NCI-H1105 (cell line): ENCODE measurements at regions not wholly inside any gene's neighbourhood (a gene's known extent, or its start where the extent isn't known, plus 50 kb on each side); places are given as distances from the start of the nearest gene placed in this dataset.
A peak's percentile ranks its signal among the peaks of the same experiment; 100 is the strongest.
"Not testable (repeated sequence)": the region's sequence is repeated elsewhere in the genome, so short reads cannot be mapped to it uniquely, and the experiment has no call there.

Source experiments
- DNase-seq: peaks from one replicate; lab custom pipeline; 2025; lab: John Stamatoyannopoulos, UW

DNA sequence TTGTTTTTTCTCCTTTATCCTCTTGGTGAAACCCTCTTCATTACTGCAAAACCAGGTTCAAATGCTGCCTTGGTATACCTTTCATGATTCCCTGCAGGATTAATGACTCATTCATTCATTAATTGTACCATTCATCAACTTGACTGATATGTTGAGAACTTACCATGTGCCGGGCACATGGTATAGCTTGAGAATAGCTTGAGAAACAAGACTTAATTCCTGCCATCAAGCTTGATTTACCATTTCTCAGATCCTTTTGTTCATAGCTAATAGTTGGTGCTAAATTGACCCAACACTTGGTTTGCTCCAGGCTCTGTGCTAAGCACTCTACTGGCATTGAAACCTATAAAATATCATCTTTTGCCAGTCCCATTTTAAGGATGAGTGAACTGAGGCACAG is 165.7 kb downstream of the YIPF5 start:
- DNase-seq: no peak

DNA sequence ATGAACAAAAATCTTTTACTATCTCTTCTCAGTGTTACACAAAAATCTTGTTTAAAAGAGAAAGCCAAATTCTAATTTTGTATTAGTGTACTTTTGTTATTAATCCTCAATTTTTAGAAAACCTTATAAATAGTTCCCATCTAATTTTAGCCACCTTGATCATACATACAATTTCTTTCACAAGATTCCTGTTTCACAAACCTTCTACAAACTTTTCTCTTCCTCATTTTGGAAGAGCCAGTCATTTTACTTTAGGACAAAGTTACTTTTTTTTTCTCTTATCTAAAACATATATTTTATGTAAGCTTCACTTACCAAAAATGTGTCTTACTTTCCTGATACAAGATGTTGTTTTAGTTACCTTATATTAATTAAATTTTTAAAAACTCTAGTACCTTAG is 161.3 kb downstream of the YIPF5 start:
- DNase-seq: no peak

GRCh38 chr5:144011388-144011787 is 159.1 kb downstream of the YIPF5 start:
- DNase-seq: no peak

DNA sequence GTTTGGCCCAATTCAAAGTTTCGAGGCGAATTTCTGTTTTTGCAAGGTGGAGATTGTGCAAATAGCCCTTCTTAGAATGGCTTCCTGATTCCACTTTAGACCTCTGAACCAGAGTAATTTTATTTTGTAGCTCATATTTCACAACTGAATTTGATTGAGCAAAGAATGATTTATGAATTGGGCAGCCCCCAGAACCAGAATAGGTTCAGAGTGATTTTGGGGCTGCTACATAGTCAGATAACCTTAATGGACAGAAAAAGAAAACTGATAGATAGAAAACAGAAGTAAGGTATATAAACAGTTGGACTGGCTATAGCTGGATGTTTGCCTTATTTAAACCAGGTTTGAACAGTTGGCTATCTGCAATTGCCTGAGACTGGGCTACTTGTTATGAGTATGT is 156.6 kb downstream of the YIPF5 start:
- no peak for DNase-seq

DNA sequence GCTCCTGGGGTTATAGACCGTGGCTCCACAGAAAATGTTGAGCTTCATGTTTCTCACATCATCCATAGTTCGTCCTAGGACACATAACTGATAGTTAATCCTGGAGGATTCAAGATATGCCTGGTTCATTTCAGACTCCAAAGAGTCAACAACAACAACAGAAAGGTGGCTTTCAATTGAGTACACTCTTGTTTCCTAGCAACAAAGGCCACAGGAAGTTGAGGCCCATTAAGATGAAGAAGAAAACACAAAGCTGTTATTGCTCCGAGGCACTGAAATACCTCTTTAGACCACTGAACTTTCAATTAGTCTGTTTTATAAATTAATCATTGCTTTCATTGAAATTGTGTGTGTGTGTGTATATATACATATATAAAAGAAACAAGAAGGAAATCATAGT is 154.5 kb downstream of the YIPF5 start:
- DNase-seq: peak; percentile 18

DNA sequence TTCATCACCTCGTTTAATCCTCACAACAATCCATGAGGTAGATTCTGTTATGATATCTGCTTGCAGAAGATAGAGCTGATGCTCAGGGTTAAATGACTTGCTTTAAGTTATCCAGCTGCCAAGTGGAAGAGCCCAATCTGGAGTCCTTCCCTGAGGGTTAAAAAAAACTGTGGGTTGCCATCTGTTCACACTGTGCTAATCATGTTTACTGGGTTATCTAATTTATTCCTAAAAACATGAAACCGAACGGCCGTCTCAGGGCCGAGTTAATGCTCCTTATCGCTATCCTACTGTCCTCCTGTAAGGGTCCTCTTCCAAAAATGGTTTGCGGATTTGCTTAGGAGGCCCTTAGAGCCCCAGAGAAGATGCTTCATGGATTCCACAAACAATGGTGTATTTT is 153.3 kb downstream of the YIPF5 start:
- no peak for DNase-seq

- DNase-seq: no peak
These were observed 152.8 kb downstream of the YIPF5 start for GRCh38 chr5:144017631-144018030.

DNA sequence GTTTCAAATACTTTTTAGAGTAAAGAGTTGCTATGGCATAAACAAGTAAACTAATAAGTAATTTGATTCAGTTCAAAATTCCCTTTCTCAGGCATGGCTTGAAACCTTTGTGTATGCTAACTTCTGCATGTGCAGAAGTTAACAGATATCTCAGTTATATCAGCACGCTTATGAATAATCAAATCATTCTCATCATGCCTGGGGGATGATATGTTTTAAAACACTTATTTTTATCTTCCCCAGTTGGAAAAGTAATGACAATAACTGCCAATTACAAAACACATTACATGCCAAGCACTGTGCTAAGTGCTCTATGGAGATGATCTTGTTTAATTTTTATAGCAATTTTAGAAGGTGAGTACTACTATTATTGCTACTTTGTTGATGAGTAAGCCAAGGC is 146.4 kb downstream of the YIPF5 start:
- DNase-seq: no peak

DNA sequence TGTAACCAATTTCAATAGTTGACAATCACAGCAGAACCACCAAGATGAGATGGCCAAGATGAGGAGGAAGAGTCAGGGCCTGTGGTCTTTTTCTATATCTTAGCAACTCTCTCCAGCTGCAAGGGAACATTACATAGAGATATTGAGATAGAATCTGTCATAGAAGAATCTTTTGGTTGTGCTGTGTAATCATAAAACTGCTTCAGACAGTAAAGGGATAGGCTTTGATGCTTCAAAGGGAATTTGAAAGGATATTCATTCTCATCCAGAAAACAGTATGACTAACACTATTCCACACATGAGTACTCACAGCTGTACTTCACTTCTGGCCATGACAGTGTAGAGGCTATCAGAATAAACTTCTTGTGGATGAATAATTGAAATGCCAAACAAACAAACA is 145.9 kb downstream of the YIPF5 start:
- no peak for DNase-seq

DNA sequence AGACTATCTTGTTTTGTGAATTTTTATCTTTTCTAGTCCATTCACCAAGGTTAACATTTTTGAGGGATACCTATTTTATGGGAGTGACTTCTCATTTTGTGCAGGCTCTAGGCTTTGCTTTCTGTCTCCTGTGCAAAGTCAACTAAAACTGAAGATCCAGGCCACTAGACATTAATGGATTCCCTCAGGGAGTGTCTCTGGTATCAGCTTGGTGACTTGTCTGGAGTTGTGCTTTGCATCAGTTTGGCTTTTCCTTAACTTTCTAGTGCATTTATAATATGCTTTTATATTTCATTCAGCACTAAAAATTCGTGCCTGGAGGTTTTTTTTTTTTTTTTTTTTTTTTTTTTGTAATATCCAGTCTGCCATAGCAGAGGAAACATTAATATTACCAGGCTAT is 144.2 kb downstream of the YIPF5 start:
- no peak for DNase-seq

DNA sequence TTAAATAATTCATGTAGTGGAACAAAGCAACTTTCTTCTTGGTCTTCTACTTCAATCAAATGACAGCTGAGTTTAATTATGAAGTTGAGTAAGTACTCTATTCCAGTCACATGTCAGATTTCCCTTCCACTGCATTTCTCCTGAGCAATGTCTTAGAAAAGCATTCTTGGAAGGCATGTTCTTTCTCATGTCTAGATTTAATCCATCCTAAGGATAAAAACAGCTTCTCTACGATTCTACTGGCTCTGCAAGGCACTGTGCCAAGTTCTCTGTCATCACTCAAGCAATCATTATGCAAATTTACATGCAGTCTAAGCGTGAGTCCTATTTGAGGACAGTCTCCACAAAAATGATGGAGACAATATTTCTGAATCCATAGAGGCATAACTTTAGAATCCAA is 142.4 kb downstream of the YIPF5 start:
- peak; percentile 28 for DNase-seq

DNA sequence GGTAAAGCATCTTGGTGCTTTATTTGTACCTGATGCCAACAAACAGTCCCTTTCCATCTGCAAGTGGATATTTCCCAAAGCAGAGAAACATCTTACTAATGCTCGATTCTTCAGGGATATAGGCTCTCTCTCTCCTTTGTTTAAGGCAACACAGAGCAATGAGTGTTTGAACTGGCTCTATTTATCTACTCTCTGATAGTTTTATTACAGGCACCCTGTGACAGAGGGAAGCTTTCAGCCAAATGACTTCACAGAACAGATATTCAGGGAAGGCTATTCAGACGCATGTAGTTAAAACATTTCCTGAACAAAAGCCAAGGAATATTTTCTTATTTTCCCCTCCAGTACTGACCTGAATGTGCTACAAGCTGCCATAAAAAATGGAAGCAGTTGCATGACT is 141.8 kb downstream of the YIPF5 start:
- no peak for DNase-seq

DNA sequence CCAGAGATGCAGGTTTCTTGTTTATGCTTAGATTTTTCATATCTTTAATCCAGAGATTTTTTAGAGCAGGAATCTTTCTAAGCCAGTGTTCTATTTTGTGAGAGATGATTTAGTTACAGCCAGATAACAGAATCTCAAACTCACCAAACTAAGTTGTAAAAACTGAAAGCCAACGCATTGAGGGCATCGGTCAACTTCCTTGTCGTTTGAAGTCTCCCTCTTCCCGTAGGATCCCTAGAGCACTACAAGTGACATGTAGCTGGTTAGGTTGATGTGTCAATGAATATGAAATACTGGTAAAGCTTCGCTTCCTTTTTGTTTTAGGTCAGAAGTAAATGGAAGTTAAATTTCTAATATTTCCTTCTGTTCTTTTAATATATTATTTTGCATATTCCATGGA is 139.6 kb downstream of the YIPF5 start:
- no peak for DNase-seq

DNA sequence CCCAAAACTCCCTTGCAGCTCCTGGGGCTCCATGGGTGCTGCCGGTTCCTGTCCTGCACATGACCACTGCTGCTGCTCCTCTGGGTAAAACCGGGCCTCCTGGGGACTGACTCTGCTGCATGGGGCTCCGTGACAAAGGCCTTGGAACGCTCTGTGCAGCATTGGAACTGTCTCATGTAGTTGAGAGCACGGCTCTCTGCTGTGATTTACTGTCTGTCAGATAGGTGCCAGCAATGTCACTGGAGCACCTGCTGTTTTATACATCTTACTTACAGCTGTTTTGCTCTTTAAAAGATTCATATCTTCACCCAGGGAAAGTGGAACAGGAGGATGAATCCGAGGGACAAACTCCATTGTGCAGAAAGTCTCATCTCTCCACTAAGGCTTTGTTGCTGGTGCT is 138.1 kb downstream of the YIPF5 start:
- DNase-seq: peak; percentile 62

DNA sequence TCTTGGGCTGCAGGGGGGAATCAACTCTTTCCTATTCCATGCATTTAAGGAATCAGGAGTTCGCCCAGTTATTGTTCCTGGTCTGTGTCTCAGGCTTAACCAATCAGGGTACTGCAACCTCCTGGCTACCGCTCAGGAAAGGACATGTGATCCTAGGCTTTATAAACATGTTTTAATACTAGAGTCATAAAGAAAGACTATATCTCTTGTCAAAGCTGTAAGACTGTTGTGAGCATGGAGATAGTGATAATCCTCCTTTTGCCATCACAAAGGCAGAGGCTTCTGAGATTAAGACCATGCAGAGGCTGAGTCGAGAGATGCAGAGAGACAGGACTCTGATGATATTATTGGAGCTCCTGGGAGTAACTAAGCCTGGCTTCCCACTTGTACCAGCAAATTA is 137.0 kb downstream of the YIPF5 start:
- no peak for DNase-seq

DNA sequence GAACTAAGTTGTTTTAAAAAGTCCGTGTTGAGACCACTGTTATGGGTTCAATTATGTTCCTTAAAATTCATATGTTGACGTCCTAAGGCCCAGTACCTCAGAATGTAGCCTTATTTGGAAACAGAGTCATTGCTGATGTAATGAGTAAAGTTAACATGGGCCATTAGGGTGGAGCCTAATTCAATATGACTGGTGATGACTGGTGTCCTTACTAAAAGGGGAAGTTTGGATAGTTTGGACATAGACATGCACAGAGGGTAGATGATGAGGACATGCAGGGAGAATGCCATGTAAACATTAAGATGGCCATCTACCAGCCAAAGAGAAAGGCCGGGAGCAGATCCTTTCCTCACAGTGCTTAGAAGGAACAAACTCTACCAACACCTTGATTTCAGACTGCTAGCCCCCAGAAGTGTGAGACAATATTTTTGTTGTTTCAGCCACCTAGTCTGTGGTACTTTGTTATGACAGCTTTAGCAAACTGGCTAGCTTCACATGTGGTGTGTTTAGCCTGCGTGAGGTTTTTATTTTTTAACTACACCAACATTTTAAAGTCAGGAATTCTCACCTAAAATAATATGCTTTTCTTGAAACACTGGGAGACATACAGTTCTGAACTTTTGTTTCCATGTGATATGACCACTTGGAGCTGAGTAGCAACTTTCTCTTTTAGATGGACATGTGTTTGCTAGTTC is 135.3 kb downstream of the YIPF5 start:
- no peak for DNase-seq

DNA sequence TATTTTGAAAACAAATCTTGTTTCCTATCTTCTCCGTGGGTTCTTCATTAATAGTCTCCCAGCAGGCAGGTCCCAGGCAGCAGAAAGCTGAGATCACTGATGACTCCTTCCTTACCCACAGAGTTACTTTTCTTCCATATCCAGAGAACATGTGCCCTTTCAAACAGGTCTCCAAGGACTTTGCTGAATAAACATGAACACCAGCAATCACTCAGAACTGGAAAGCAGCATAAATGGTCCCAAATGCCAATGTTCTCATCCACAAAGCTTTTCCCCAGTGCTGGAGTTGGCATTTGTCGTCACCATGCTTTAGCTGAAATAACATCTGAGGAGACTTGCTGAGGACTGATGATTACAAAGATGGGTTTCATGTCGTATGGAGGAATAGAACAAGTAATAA is 134.0 kb downstream of the YIPF5 start:
- no peak for DNase-seq

DNA sequence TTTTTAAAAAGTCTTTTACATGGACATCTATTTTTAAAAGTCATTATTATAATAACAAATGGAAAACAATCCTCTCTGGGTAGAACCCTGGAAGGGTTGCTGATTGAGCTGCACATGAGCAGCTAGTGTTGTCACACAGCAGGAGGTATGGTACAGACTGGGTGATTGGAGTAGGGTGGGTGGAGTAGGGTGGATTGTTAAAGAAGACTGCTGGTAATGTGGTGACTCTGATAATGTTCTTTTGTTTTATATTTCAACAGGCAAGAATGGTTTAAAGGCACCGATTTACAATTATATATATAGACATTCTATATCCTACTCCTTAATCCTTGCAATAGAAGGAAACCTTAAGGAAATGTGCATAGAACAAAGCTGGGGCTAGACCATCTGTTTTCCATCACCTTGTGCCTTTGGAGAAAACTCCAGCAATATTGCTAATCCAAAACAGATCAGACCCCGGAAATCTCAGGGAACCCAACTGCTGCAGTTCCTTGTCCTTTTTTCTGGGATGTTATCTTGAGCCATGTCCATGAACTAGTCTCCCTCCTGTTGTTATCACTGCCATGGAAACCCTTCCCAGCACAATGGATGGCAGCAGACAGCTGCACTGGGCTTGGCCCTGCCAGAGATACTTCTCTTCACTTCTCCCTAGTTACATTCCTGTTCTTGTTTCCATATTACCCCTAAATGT is 129.7 kb downstream of the YIPF5 start:
- no peak for DNase-seq

DNA sequence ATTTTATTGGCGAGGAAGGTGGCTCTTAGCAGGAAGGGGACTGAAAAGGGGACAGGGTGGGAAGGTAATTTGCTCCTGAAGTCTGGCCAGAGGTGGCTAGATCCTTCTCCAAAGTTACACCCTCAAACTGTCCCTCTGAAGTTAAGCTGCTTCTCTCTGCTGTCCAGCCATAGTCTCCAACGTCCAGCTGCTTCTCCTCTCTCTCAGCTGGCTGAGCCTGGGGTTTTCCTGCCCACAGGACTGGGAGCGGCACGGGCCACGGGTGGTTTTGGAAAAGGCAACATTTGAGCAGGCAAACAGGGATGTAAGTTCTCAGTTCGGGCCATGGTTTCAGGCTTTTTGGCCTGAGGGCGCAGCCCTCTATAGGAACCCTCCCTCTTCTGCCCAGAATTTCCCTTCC is 128.3 kb downstream of the YIPF5 start:
- DNase-seq: no peak

GRCh38 chr5:144048259-144048856 is 122.1 kb downstream of the YIPF5 start:
- DNase-seq: no peak

DNA sequence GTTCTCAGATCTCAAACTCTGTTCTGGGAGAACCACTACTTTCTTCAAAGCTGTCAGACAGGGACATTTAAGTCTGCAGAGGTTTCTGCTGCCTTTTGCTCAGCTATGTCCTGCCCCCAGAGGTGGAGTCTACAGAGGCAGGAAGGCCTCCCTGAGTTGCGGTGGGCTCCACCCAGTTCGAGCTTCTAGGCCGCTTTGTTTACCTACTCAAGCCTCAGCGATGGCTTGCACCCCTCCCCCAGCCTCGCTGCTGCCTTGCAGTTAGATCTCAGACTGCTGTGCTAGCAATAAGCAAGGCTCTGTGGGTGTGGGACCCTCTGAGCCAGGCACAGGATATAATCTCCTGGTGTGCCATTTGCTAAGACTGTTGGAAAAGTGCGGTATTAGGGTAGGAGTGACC is 115.1 kb downstream of the YIPF5 start:
- not testable (repeated sequence) for DNase-seq

GRCh38 chr5:144060091-144060490 is 110.4 kb downstream of the YIPF5 start:
- not testable (repeated sequence) for DNase-seq

- DNase-seq: no peak
These were observed 109.9 kb downstream of the YIPF5 start for GRCh38 chr5:144060598-144060997.

- DNase-seq: no peak
These were observed 104.7 kb downstream of the YIPF5 start for GRCh38 chr5:144065786-144066185.
